Immature natural killer cell (primary cell): ENCODE measurements at regions not wholly inside any gene's neighbourhood (a gene's known extent, or its start where the extent isn't known, plus 50 kb on each side); places are given as distances from the start of the nearest gene placed in this dataset.

Experiments
- DNase-seq, 3 donors: peaks; one replicate each; pipeline ENCODE4 v3.0.0; 2022; ENCODE audit warnings: mixed read lengths in 1 of 3
- H3K27ac Mint-ChIP-seq, 6 donors: one replicate each; pipeline ENCODE4 v1.8.0; 2020; ENCODE audit warnings: mixed read lengths in 6 of 6, mild to moderate bottlenecking in 5 of 6, inconsistent platforms in 4 of 6, moderate library complexity in 3 of 6
- H3K27me3 Mint-ChIP-seq, 3 donors: one replicate each; pipeline ENCODE4 v1.8.0; 2020 to 2021; ENCODE audit warnings: low read depth in 3 of 3, mild to moderate bottlenecking in 3 of 3, mixed read lengths in 3 of 3, moderate library complexity in 3 of 3, inconsistent platforms in 1 of 3
- H3K36me3 Mint-ChIP-seq, 3 donors: one replicate each; pipeline ENCODE4 v1.8.0; 2020; ENCODE audit warnings: mixed read lengths in 3 of 3, inconsistent platforms in 2 of 3, mild to moderate bottlenecking in 2 of 3
- H3K4me1 Mint-ChIP-seq, 2 donors: one replicate each; pipeline ENCODE4 v1.8.0; 2020; ENCODE audit warnings: inconsistent platforms in 2 of 2, mild to moderate bottlenecking in 2 of 2, mixed read lengths in 2 of 2, moderate library complexity in 1 of 2
- H3K4me3 Mint-ChIP-seq, 5 donors: one replicate each; pipeline ENCODE4 v1.8.0; 2020; ENCODE audit warnings: mild to moderate bottlenecking in 5 of 5, mixed read lengths in 5 of 5, inconsistent platforms in 3 of 5, moderate library complexity in 3 of 5
- H3K9me3 Mint-ChIP-seq, 6 donors: one replicate each; pipeline ENCODE4 v1.8.0; 2020; ENCODE audit warnings: mild to moderate bottlenecking in 6 of 6, mixed read lengths in 6 of 6, inconsistent platforms in 4 of 6, moderate library complexity in 3 of 6

GRCh38 chr13:37216331-37216730 lies 110.9 kb upstream of the CSNK1A1L start:
- Mint-ChIP-seq H3K4me3 (no peak overlapping the region), H3K4me1 (no peaks in the 10 kb centered on the region), H3K27me3 (no peaks in the 10 kb centered on the region), H3K9me3 (peaks cover 2 to 20% (median 8%) of the 10 kb centered on the region in 6 donors), H3K27ac (no peak overlapping the region), H3K36me3 (peaks cover 0 to 3% (median 0%) of the 10 kb centered on the region in 3 donors)
- DNase-seq: no peak

- Mint-ChIP-seq H3K9me3 (peaks cover 4 to 22% (median 13%) of the 10 kb centered on the region in 6 donors), H3K36me3 (peaks cover 0 to 3% (median 0%) of the 10 kb centered on the region in 3 donors), H3K4me3 (no peak overlapping the region), H3K27me3 (no peaks in the 10 kb centered on the region), H3K27ac (no peak overlapping the region), H3K4me1 (no peaks in the 10 kb centered on the region)
- no peak for DNase-seq
Measured at GRCh38 chr13:37212826-37213225, 107.4 kb upstream of the CSNK1A1L start.

DNA sequence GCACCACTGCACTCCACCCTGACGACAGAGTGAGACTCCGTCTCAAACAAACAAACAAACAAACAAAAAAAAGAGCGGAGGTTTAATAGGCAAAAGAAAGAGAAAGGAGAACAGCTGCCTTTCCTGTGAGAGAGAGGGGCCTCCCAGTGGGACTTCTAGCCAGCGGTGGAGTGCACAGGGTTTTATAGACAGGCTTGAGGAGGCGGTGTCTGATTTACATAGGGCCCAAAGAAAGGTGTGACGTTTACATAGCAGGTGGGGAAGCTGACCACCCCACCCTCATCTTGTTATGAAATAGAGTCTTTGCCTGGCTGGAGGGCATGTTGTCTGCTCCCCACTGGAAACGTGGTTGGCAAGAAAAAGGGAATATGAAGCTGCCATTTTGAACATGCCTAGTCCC lies 106.0 kb upstream of the CSNK1A1L start:
- Mint-ChIP-seq H3K9me3 (peaks cover 4 to 20% (median 12%) of the 10 kb centered on the region in 6 donors), H3K4me3 (no peak overlapping the region), H3K4me1 (no peaks in the 10 kb centered on the region), H3K36me3 (peaks cover 0 to 3% (median 0%) of the 10 kb centered on the region in 3 donors), H3K27me3 (no peaks in the 10 kb centered on the region), H3K27ac (no peak overlapping the region)
- DNase-seq: no peak

- Mint-ChIP-seq H3K36me3 (no peaks in the 10 kb centered on the region), H3K27me3 (peaks cover 0 to 1% (median 0%) of the 10 kb centered on the region in 3 donors), H3K4me3 (no peak overlapping the region), H3K4me1 (no peaks in the 10 kb centered on the region), H3K9me3 (peaks cover 1 to 18% (median 8%) of the 10 kb centered on the region in 6 donors), H3K27ac (no peak overlapping the region)
- DNase-seq: no peak
Measured at GRCh38 chr13:37209621-37210580, 104.4 kb upstream of the CSNK1A1L start.

DNA sequence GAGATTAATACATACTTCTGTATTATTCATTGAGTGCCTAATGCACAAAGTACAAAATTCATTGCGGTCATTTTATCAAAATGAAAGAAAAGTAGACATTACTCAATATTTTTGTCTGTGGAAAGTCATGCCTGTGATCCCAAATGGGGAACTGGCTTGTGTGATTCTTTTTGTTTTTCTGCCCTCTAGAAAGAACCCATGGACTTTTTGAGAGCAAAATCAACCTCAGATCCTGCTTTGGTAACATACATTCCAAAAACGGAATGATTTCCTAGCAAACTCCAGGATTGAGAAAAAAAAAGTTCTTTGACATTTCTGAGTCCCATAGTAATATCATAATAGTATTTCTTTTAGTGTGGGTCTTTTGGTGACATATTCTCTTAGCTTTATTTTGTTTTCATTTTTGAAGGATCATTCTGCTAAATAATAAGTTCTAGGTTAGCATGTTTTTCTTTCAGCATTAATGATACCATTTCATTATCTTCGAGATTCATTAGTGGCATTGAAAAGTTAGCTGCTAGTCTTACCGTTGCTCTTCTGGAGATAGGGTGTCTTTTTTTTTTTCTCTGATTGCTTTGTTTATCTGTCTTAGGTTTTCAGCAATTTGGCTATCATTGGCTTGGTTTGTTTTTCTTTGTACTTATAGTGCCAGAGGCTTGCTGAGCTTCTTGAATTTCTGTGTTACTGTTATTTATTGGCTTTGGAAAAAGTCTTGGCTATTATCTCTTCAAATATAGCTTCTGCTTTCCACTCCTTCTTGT lies 102.4 kb upstream of the CSNK1A1L start:
- DNase-seq: no peak
- Mint-ChIP-seq H3K4me1 (no peaks in the 10 kb centered on the region), H3K9me3 (peaks cover 0 to 17% (median 6%) of the 10 kb centered on the region in 6 donors), H3K36me3 (no peaks in the 10 kb centered on the region), H3K27me3 (peaks cover 0 to 1% (median 0%) of the 10 kb centered on the region in 3 donors), H3K27ac (no peak overlapping the region), H3K4me3 (no peak overlapping the region)

GRCh38 chr13:37202264-37202663 lies 96.8 kb upstream of the CSNK1A1L start:
- no peak for DNase-seq
- H3K27me3 Mint-ChIP-seq: peaks cover 0 to 3% (median 2%) of the 10 kb centered on the region in 3 donors
- no peaks in the 10 kb centered on the region for H3K36me3 Mint-ChIP-seq
- no peaks in the 10 kb centered on the region for H3K4me1 Mint-ChIP-seq
- H3K27ac Mint-ChIP-seq: no peak overlapping the region
- peaks cover 0 to 24% (median 3%) of the 10 kb centered on the region in 6 donors for H3K9me3 Mint-ChIP-seq
- H3K4me3 Mint-ChIP-seq: no peak overlapping the region

DNA sequence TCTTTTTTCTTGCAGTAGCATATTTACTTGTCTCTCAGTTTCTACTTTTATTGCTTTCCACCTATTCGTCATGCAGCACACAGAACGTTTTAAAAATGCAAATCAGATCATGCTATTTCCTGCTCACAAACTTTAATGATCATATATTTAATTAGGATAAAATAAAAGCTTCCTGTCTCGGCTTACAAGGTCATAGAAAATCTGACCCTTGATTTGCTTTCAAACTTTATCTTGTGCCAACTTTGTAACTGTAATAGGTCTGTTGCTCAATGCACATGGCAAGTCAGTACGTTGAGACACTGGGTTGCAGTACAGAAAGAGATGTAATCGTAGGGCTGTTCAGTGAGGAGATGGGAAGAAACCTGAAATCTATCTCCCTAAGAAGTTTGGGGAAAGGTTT lies 95.6 kb upstream of the CSNK1A1L start:
- H3K27me3 Mint-ChIP-seq: peaks cover 0 to 3% (median 2%) of the 10 kb centered on the region in 3 donors
- DNase-seq: no peak
- H3K27ac Mint-ChIP-seq: no peak overlapping the region
- H3K4me3 Mint-ChIP-seq: no peak overlapping the region
- peaks cover 0 to 32% (median 5%) of the 10 kb centered on the region in 6 donors for H3K9me3 Mint-ChIP-seq
- H3K4me1 Mint-ChIP-seq: no peaks in the 10 kb centered on the region
- no peaks in the 10 kb centered on the region for H3K36me3 Mint-ChIP-seq

- no peak for DNase-seq
- H3K4me3 Mint-ChIP-seq: no peak overlapping the region
- no peaks in the 10 kb centered on the region for H3K36me3 Mint-ChIP-seq
- H3K27me3 Mint-ChIP-seq: peaks cover 0 to 2% (median 1%) of the 10 kb centered on the region in 3 donors
- H3K9me3 Mint-ChIP-seq: peaks cover 0 to 32% (median 4%) of the 10 kb centered on the region in 6 donors
- H3K27ac Mint-ChIP-seq: no peak overlapping the region
- H3K4me1 Mint-ChIP-seq: no peaks in the 10 kb centered on the region
Measured at GRCh38 chr13:37198629-37199028, 93.2 kb upstream of the CSNK1A1L start.

GRCh38 chr13:37195621-37196020 lies 90.2 kb upstream of the CSNK1A1L start:
- Mint-ChIP-seq H3K27ac (no peak overlapping the region), H3K36me3 (no peaks in the 10 kb centered on the region), H3K27me3 (peaks cover 0 to 2% (median 1%) of the 10 kb centered on the region in 3 donors), H3K4me1 (no peaks in the 10 kb centered on the region), H3K4me3 (no peak overlapping the region), H3K9me3 (peaks cover 0 to 21% (median 4%) of the 10 kb centered on the region in 6 donors)
- DNase-seq: no peak

GRCh38 chr13:37194428-37194861 lies 89.0 kb upstream of the CSNK1A1L start:
- Mint-ChIP-seq H3K36me3 (no peaks in the 10 kb centered on the region), H3K9me3 (peaks cover 0 to 21% (median 4%) of the 10 kb centered on the region in 6 donors), H3K4me3 (no peak overlapping the region), H3K27me3 (peaks cover 0 to 2% (median 0%) of the 10 kb centered on the region in 3 donors), H3K27ac (no peak overlapping the region), H3K4me1 (no peaks in the 10 kb centered on the region)
- no peak for DNase-seq

- Mint-ChIP-seq H3K4me1 (no peaks in the 10 kb centered on the region), H3K4me3 (no peak overlapping the region), H3K27me3 (peaks cover 0 to 2% (median 0%) of the 10 kb centered on the region in 3 donors), H3K9me3 (peaks cover 0 to 18% (median 7%) of the 10 kb centered on the region in 6 donors), H3K36me3 (no peaks in the 10 kb centered on the region), H3K27ac (no peak overlapping the region)
- no peak for DNase-seq
Measured at GRCh38 chr13:37192956-37193355, 87.5 kb upstream of the CSNK1A1L start.

- Mint-ChIP-seq H3K27me3 (peaks cover 0 to 2% (median 0%) of the 10 kb centered on the region in 3 donors), H3K9me3 (peaks cover 5 to 23% (median 11%) of the 10 kb centered on the region in 6 donors), H3K36me3 (no peaks in the 10 kb centered on the region), H3K4me1 (no peaks in the 10 kb centered on the region), H3K27ac (no peak overlapping the region), H3K4me3 (no peak overlapping the region)
- DNase-seq: no peak
Measured at GRCh38 chr13:37187621-37188020, 82.2 kb upstream of the CSNK1A1L start.

GRCh38 chr13:37187105-37187504 lies 81.6 kb upstream of the CSNK1A1L start:
- DNase-seq: no peak
- Mint-ChIP-seq H3K4me1 (no peaks in the 10 kb centered on the region), H3K27ac (no peak overlapping the region), H3K27me3 (peaks cover 0 to 2% (median 0%) of the 10 kb centered on the region in 3 donors), H3K36me3 (no peaks in the 10 kb centered on the region), H3K4me3 (no peak overlapping the region), H3K9me3 (peaks cover 5 to 23% (median 11%) of the 10 kb centered on the region in 6 donors)

GRCh38 chr13:37181620-37182019 lies 76.2 kb upstream of the CSNK1A1L start:
- Mint-ChIP-seq H3K27ac (no peak overlapping the region), H3K4me1 (no peaks in the 10 kb centered on the region), H3K27me3 (peaks cover 0 to 4% (median 0%) of the 10 kb centered on the region in 3 donors), H3K9me3 (peaks cover 2 to 18% (median 11%) of the 10 kb centered on the region in 6 donors), H3K36me3 (no peaks in the 10 kb centered on the region), H3K4me3 (no peak overlapping the region)
- DNase-seq: no peak
